ENCODE measurements at regions not wholly inside any gene's neighbourhood (a gene's known extent, or its start where the extent isn't known, plus 50 kb on each side); places are given as distances from the start of the nearest gene placed in this dataset.

- ATAC-seq, result no peak
- Mint-ChIP-seq H3K4me3 (no peak overlapping the region), H3K9me3 (no peaks in the 10 kb centered on the region), H3K4me1 (no peaks in the 10 kb centered on the region), H3K27me3 (ENCODE audit: low read depth) (no peaks in the 10 kb centered on the region), H3K27ac (no peak overlapping the region), H3K36me3 (no peaks in the 10 kb centered on the region)
- DNase-seq (ENCODE audit: low spot score), result no peak
- CTCF ChIA-PET, result no interaction called here
- TF ChIP-seq PREB (CRISPR knock-in tag; IDR thresholded peaks at IDR 0.05; ENCODE audit: borderline replicate concordance), result no peak
- TF ChIP-seq NR2C2 (CRISPR knock-in tag; IDR thresholded peaks at IDR 0.05), result no peak
- TF ChIP-seq TP53 (CRISPR knock-in tag; IDR thresholded peaks at IDR 0.05), result no peak
- TF ChIP-seq FOXJ3 (CRISPR knock-in tag; IDR thresholded peaks at IDR 0.05; ENCODE audit: borderline replicate concordance), result no peak
- TF ChIP-seq ZNF219 (CRISPR knock-in tag; IDR thresholded peaks at IDR 0.05; ENCODE audit: borderline replicate concordance), result no peak
- TF ChIP-seq ZNF425 (CRISPR knock-in tag; conservative IDR thresholded peaks at IDR 0.05), result no peak
- no peak for TF ChIP-seq SMAD4 (CRISPR knock-in tag; IDR thresholded peaks at IDR 0.05)
- no peak for TF ChIP-seq ZNF532 (CRISPR knock-in tag; IDR thresholded peaks at IDR 0.05; ENCODE audit: borderline replicate concordance)
- no peak for TF ChIP-seq IRF2 (CRISPR knock-in tag; IDR thresholded peaks at IDR 0.05; ENCODE audit: borderline replicate concordance, low read depth)
- TF ChIP-seq ARID4B (CRISPR knock-in tag; IDR thresholded peaks at IDR 0.05; ENCODE audit: borderline replicate concordance), result no peak
- no peak for TF ChIP-seq FOXK1 (CRISPR knock-in tag; IDR thresholded peaks at IDR 0.05)
- TF ChIP-seq TEAD1 (CRISPR knock-in tag; IDR thresholded peaks at IDR 0.05), result no peak
- no peak for TF ChIP-seq PRRX2 (CRISPR knock-in tag; IDR thresholded peaks at IDR 0.05)
- TF ChIP-seq ETV6 (CRISPR knock-in tag; IDR thresholded peaks at IDR 0.05), result no peak
- no peak for TF ChIP-seq ELF4 (CRISPR knock-in tag; IDR thresholded peaks at IDR 0.05; ENCODE audit: low read depth)
- TF ChIP-seq ZNF671 (CRISPR knock-in tag; IDR thresholded peaks at IDR 0.05), result no peak
- TF ChIP-seq MAX (CRISPR knock-in tag; IDR thresholded peaks at IDR 0.05), result no peak
- POLR2A ChIA-PET, result interaction anchor here (0.6 kb wide), 1 partner anchor 95 kb away, joined by 3 read pairs; no protein-coding TSS in a partner anchor
These were observed 58.1 kb upstream of the CAND1 start for GRCh38 chr12:67211029-67211428.
